Motor neuron (in vitro differentiated cells): ENCODE measurements at regions not wholly inside any gene's neighbourhood (a gene's known extent, or its start where the extent isn't known, plus 50 kb on each side); places are given as distances from the start of the nearest gene placed in this dataset.

Experiments used
- ATAC-seq, 8 experiments: fragments of 200-7000 bp; cut with Tn5 transposase; replicated peaks in 6 of 8; 2 replicates each; pipeline ENCODE4 v1.8.0; 2021; ENCODE audit warnings: mild to moderate bottlenecking in 8 of 8, moderate library complexity in 8 of 8
- H3K27ac ChIP-seq, 2 donors: fragments of 250-450 bp; sonication (Bioruptor Pico); 2 replicates each; pipeline ENCODE4 v1.9.0; 2021; ENCODE audit warnings: antibody characterized with exemption in 2 of 2, mild to moderate bottlenecking in 2 of 2, moderate library complexity in 1 of 2
- H3K4me1 ChIP-seq, 2 donors: fragments of 250-450 bp; sonication (Bioruptor Pico); replicated peaks in 1 of 2; 2 replicates each; pipeline ENCODE4 v1.6.1; 2021; ENCODE audit warnings: antibody characterized with exemption in 2 of 2, mild to moderate bottlenecking in 2 of 2, moderate library complexity in 1 of 2
- H3K4me3 ChIP-seq, 5 donors: fragments of 250-450 bp; sonication (Bioruptor Pico); 2 replicates each; pipeline ENCODE4 v1.9.0; 2021; ENCODE audit warnings: antibody characterized with exemption in 5 of 5, mild to moderate bottlenecking in 5 of 5, moderate library complexity in 4 of 5
- WGBS, 10 experiments: fragments of 450-650 bp; shearing (Covaris generic); methylation state at CpG; one replicate each; pipeline ENCODE4 v1.0.0; 2022; 5-methylcytosine and 5-hydroxymethylcytosine counted together
- in situ Hi-C, 9 experiments: fragments of 400-800 bp; cut with MboI; loops; one replicate each; pipeline ENCODE4 v1.15.0; 2021; ENCODE audit warnings: low sequenced_read_pairs in 9 of 9, low pct_unique_long_range_greater_than_20kb in 2 of 9; ENCODE audit not compliant: unreplicated experiment in 9 of 9

GRCh38 chr15:79373113-79373512, 59.0 kb upstream of the MINAR1 start:
- peaks cover 0 to 6% of the 10 kb centered on the region in 2 donors for H3K4me1 ChIP-seq
- no peak overlapping the region for H3K4me3 ChIP-seq
- WGBS, 10 experiments = 14 to 86% (median 40%) methylated on average over 1 of the region's 1 CpG; no CpG with 5 or more reads in 3 of the 10 experiments
- in situ Hi-C loops = loop anchor here in 2 of 9 experiments (25.0 kb wide), 2 partner anchors 464 to 614 kb away; no protein-coding TSS in a partner anchor
- no peak overlapping the region for H3K27ac ChIP-seq
- peak in 1 of 8 experiments; percentile 41 for ATAC-seq

GRCh38 chr15:79373728-79374127, 58.4 kb upstream of the MINAR1 start:
- peaks cover 0 to 6% of the 10 kb centered on the region in 2 donors for H3K4me1 ChIP-seq
- ATAC-seq = no peak
- no peak overlapping the region for H3K4me3 ChIP-seq
- in situ Hi-C loops = loop anchor here in 2 of 9 experiments (25.0 kb wide), 2 partner anchors 464 to 614 kb away; no protein-coding TSS in a partner anchor
- no peak overlapping the region for H3K27ac ChIP-seq
- 33 to 60% (median 53%) methylated on average over 1 to 2 of the region's 2 CpGs; no CpG with 5 or more reads in 4 of the 10 experiments for WGBS, 10 experiments

GRCh38 chr15:79376383-79376782, 55.8 kb upstream of the MINAR1 start:
- in situ Hi-C loops = no loop called here
- WGBS, 10 experiments = 60 to 100% (median 83%) methylated on average over 1 to 3 of the region's 3 CpGs; no CpG with 5 or more reads in 2 of the 10 experiments

GRCh38 chr15:79378394-79379109, 53.6 kb upstream of the MINAR1 start:
- in situ Hi-C loops = no loop called here
- Histone ChIP-seq H3K4me3 (no peak overlapping the region), H3K27ac (no peak overlapping the region), H3K4me1 (no peaks in the 10 kb centered on the region)
- 83 to 100% (median 90%) methylated on average over 1 to 3 of the region's 3 CpGs; no CpG with 5 or more reads in 2 of the 10 experiments for WGBS, 10 experiments
- ATAC-seq = no peak

More at GRCh38 chr15:79376383-79376782, 55.8 kb upstream of the MINAR1 start:
- no peak overlapping the region for H3K4me3 ChIP-seq
- no peak overlapping the region for H3K27ac ChIP-seq
- peaks cover 0 to 6% of the 10 kb centered on the region in 2 donors for H3K4me1 ChIP-seq
- no peak for ATAC-seq

- ATAC-seq = peak; percentile 93 to 100 (median 98)
- H3K4me3 ChIP-seq = no peak overlapping the region
- 0 to 100% (median 0%) methylated on average over 1 to 4 of the region's 4 CpGs; no CpG with 5 or more reads in 1 of the 10 experiments for WGBS, 10 experiments
- in situ Hi-C loops = loop anchor here in 3 of 9 experiments (10.0 kb wide), 3 partner anchors 214 to 474 kb away; no protein-coding TSS in a partner anchor
- H3K27ac ChIP-seq = no peak overlapping the region
- no peaks in the 10 kb centered on the region for H3K4me1 ChIP-seq
These were observed 51.2 kb upstream of the MINAR1 start for GRCh38 chr15:79380755-79381497.

- no peak overlapping the region for H3K4me3 ChIP-seq
- in situ Hi-C loops = loop anchor here in 3 of 9 experiments (10.0 kb wide), 3 partner anchors 213 to 473 kb away; no protein-coding TSS in a partner anchor
- no peaks in the 10 kb centered on the region for H3K4me1 ChIP-seq
- no peak overlapping the region for H3K27ac ChIP-seq
- no peak for ATAC-seq
These were observed 50.5 kb upstream of the MINAR1 start for GRCh38 chr15:79381593-79381992.
